Suprapubic skin (tissue), 4 donors: ENCODE measurements at regions not wholly inside any gene's neighbourhood (a gene's known extent, or its start where the extent isn't known, plus 50 kb on each side); places are given as distances from the start of the nearest gene placed in this dataset.

Experiments
- DNase-seq, 2 donors: peaks; one replicate each; pipeline ENCODE4 v3.0.0-alpha.2; 2019; ENCODE audit warnings: low spot score in 2 of 2
- H3K27ac ChIP-seq: fragments of 200-600 bp; sonication (generic); one replicate; pipeline ENCODE4 v1.5.1; 2019
- H3K27me3 ChIP-seq: fragments of 200-600 bp; sonication (generic); one replicate; pipeline ENCODE4 v1.5.1; 2019
- H3K36me3 ChIP-seq: fragments of 200-600 bp; sonication (generic); one replicate; pipeline ENCODE4 v1.5.1; 2019
- H3K4me1 ChIP-seq: fragments of 200-600 bp; sonication (generic); one replicate; pipeline ENCODE4 v1.5.1; 2019
- H3K4me3 ChIP-seq: fragments of 200-600 bp; sonication (generic); one replicate; pipeline ENCODE4 v1.5.1; 2019; ENCODE audit warnings: mild to moderate bottlenecking
- H3K9me3 ChIP-seq: fragments of 200-600 bp; sonication (generic); one replicate; pipeline ENCODE4 v1.5.1; 2019
- EP300 ChIP-seq: sonication (generic); formaldehyde crosslinking; IDR thresholded peaks from one replicate; pipeline ENCODE4 v1.6.1; 2017; ENCODE audit warnings: antibody characterized with exemption
- POLR2A ChIP-seq, 2 donors: fragments of 450-650 bp; IDR thresholded peaks; one replicate each; pipeline ENCODE4 v1.6.1; 2017; ENCODE audit warnings: antibody characterized with exemption in 2 of 2, mild to moderate bottlenecking in 2 of 2, moderate library complexity in 2 of 2
- POLR2AphosphoS5 ChIP-seq, 3 donors: sonication (generic); formaldehyde crosslinking; IDR thresholded peaks; one replicate each; pipeline ENCODE4 v1.6.1; 2017; ENCODE audit warnings: antibody characterized with exemption in 3 of 3
- WGBS: methylation state at CpG from one replicate; pipeline ENCODE4 v1.1.5; 2018; 5-methylcytosine and 5-hydroxymethylcytosine counted together
- TF ChIP-seq, protein P1 (sequence below), 2 donors: fragments of 200-600 bp in 1 of 2; fragments of 450-650 bp in 1 of 2; sonication (generic) in 1 of 2; IDR thresholded peaks; one replicate each; pipeline ENCODE4 v1.5.1; 2016 to 2019; ENCODE audit warnings: antibody characterized with exemption in 2 of 2, mild to moderate bottlenecking in 1 of 2, moderate library complexity in 1 of 2

DNA sequence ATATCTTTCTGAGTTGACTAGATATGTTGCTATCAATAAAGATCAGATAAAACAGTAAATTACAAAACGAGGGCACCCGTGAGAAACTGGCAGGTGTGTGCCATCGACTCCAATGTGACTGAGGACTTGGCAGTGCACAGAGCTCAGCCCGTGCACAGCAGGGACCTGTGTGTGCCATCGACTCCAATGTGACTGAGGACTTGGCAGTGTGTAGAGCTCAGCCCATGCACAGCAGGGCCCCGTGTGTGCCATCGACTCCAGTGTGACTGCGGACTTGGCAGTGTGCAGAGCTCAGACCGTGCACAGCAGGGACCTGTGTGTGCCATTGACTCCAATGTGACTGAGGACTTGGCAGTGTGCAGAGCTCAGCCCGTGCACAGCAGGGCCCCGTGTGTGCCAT lies 347.2 kb upstream of the B3GAT1 start:
- H3K4me1 ChIP-seq, result no peaks in the 10 kb centered on the region
- peaks cover 6% of the 10 kb centered on the region for H3K27me3 ChIP-seq
- H3K9me3 ChIP-seq, result no peaks in the 10 kb centered on the region
- DNase-seq, result no peak
- H3K4me3 ChIP-seq, result no peak overlapping the region
- H3K27ac ChIP-seq, result no peak overlapping the region
- H3K36me3 ChIP-seq, result no peaks in the 10 kb centered on the region
- no peak for TF ChIP-seq POLR2AphosphoS5 (IDR thresholded peaks at IDR 0.05)
- TF ChIP-seq POLR2A (IDR thresholded peaks at IDR 0.05), result no peak
- TF ChIP-seq, protein P1, sequence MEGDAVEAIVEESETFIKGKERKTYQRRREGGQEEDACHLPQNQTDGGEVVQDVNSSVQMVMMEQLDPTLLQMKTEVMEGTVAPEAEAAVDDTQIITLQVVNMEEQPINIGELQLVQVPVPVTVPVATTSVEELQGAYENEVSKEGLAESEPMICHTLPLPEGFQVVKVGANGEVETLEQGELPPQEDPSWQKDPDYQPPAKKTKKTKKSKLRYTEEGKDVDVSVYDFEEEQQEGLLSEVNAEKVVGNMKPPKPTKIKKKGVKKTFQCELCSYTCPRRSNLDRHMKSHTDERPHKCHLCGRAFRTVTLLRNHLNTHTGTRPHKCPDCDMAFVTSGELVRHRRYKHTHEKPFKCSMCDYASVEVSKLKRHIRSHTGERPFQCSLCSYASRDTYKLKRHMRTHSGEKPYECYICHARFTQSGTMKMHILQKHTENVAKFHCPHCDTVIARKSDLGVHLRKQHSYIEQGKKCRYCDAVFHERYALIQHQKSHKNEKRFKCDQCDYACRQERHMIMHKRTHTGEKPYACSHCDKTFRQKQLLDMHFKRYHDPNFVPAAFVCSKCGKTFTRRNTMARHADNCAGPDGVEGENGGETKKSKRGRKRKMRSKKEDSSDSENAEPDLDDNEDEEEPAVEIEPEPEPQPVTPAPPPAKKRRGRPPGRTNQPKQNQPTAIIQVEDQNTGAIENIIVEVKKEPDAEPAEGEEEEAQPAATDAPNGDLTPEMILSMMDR (IDR thresholded peaks at IDR 0.05), result no peak
- TF ChIP-seq EP300, result no peak
- WGBS, result 75% methylated on average over 10 of the region's 11 CpGs

DNA sequence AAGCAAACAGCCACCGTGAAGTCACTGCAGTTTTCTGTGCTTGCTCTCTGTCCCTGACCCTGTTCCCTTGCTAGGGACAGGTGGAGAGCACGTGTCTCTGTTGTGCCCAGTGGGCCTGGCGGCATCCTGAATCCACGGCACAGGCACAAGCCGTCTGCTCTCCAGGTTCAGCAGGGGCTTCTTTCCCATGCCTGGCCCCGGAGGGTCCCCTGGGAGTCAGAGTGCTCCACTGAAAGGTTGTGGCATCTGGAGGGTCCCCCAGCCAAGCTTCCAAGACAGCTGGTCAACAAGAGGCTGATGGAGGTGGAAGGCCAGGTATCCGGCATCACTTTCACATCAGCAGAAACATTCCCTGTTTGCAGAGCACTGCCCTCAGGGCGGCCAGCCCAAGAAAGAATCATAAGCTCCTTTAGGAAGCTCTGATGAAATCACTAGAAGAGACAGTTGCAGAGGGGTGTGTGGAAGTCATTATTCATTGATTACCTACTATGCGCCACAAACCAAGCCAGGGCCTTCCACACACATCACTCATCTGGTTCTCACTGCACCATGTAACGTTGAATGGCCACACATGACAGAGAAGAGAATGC lies 346.4 kb upstream of the B3GAT1 start:
- Histone ChIP-seq H3K27ac (no peak overlapping the region), H3K27me3 (peaks cover 5% of the 10 kb centered on the region), H3K4me3 (no peak overlapping the region), H3K36me3 (no peaks in the 10 kb centered on the region), H3K9me3 (no peaks in the 10 kb centered on the region), H3K4me1 (no peaks in the 10 kb centered on the region)
- WGBS, result 89% methylated on average over 5 of the region's 10 CpGs
- no peak for DNase-seq
- TF ChIP-seq POLR2AphosphoS5 (IDR thresholded peaks at IDR 0.05) (no peak), POLR2A (IDR thresholded peaks at IDR 0.05) (no peak), EP300 (no peak)
- TF ChIP-seq, protein P1 (IDR thresholded peaks at IDR 0.05), result no peak

DNA sequence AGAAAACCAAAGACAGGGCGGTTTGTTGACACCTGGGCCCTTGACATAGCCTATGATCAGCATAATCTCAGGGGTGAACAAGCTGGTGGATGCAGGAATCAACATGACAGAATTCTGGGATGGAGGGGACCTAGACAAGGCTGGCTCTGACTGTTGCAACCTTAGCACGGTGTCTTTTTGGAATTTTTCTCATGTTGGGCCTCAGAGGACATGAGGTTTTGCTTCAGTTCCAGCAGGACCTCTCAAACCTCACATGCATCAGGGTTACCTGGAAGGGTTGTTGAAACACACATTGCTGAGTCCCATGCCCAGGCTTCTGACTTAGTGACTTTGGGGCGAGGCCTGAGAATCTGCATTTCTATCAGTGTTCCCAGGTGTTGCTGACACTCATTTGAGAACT lies 345.6 kb upstream of the B3GAT1 start:
- H3K9me3 ChIP-seq, result no peaks in the 10 kb centered on the region
- H3K4me3 ChIP-seq, result no peak overlapping the region
- no peaks in the 10 kb centered on the region for H3K4me1 ChIP-seq
- peaks cover 5% of the 10 kb centered on the region for H3K27me3 ChIP-seq
- no peak for TF ChIP-seq POLR2A (IDR thresholded peaks at IDR 0.05)
- TF ChIP-seq POLR2AphosphoS5 (IDR thresholded peaks at IDR 0.05), result no peak
- TF ChIP-seq EP300, result no peak
- TF ChIP-seq, protein P1 (IDR thresholded peaks at IDR 0.05), result no peak
- H3K36me3 ChIP-seq, result no peaks in the 10 kb centered on the region
- no peak for DNase-seq
- 86% methylated on average over 3 of the region's 3 CpGs for WGBS
- H3K27ac ChIP-seq, result no peak overlapping the region

DNA sequence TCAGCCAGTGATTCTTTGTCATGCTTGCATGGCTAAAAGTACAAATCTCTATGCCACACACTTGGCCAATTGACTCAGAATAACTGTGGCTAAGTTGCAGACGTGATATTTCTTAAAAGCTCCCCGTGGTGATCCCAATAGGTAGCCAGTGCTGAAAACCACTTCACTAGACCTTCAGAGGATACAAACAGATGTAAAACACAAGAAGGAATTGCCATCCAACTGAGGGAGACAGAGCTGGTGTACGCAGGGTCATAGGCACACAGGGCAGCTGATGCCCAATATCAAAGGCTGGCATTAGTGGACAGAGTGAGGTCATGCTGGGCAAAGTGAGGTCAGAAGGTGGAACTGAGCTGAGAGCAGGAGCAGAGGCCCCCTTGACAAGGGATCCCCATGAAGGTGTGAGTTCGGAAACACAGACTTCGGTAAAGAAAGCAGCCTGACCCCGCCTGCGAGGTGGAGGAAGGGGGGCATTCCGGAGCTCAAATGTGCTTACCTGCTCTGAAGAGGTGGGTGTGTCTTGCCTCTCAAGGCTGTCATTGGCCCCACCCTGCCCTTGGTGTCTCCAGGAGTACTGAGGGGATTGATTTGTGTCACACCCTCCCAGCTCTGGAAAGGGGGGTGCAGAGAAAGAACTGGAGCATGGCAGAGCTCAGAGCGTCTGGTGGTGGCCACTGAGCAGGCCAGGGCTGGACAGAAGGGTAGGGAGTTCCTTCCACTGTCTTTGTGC lies 344.9 kb upstream of the B3GAT1 start:
- no peaks in the 10 kb centered on the region for H3K4me1 ChIP-seq
- no peak for TF ChIP-seq POLR2AphosphoS5 (IDR thresholded peaks at IDR 0.05)
- no peak for TF ChIP-seq EP300
- TF ChIP-seq POLR2A (IDR thresholded peaks at IDR 0.05), result no peak
- TF ChIP-seq, protein P1 (IDR thresholded peaks at IDR 0.05), result no peak
- H3K36me3 ChIP-seq, result no peaks in the 10 kb centered on the region
- no peak overlapping the region for H3K27ac ChIP-seq
- peaks cover 5% of the 10 kb centered on the region for H3K27me3 ChIP-seq
- no peaks in the 10 kb centered on the region for H3K9me3 ChIP-seq
- 63% methylated on average over 9 of the region's 9 CpGs for WGBS
- H3K4me3 ChIP-seq, result no peak overlapping the region
- DNase-seq, result no peak

DNA sequence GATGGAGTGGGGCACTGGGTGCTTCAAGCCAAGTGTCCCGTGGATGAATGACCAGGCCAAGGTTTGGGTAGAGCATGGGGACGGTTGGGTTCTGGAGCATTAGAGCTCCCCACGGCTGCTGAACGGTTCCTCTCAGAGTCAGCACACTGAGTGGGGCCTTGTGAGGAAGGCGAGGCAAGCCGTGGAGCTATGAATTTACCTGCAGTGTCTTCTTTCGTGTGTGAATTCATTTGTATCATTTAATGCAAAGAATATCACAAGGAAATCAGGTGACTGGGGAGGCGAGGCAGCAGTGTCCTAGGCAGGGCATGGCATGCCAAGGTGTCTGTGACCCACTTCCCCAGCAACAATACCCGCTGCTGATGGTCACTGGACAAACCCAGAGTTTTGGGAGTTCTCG lies 343.5 kb upstream of the B3GAT1 start:
- DNase-seq, result no peak
- Histone ChIP-seq H3K27ac (no peak overlapping the region), H3K9me3 (no peaks in the 10 kb centered on the region), H3K27me3 (peaks cover 8% of the 10 kb centered on the region), H3K4me1 (no peaks in the 10 kb centered on the region), H3K36me3 (no peaks in the 10 kb centered on the region), H3K4me3 (no peak overlapping the region)
- 87% methylated on average over 10 of the region's 10 CpGs for WGBS
- TF ChIP-seq POLR2A (IDR thresholded peaks at IDR 0.05) (no peak), POLR2AphosphoS5 (IDR thresholded peaks at IDR 0.05) (no peak), EP300 (no peak)
- TF ChIP-seq, protein P1 (IDR thresholded peaks at IDR 0.05), result no peak
